Neural progenitor cell (in vitro differentiated cells): ENCODE measurements at regions not wholly inside any gene's neighbourhood (a gene's known extent, or its start where the extent isn't known, plus 50 kb on each side); places are given as distances from the start of the nearest gene placed in this dataset.

Source experiments
- DNase-seq: peaks from one replicate; pipeline ENCODE4 v3.0.0-alpha.2; 2016; ENCODE audit warnings: low spot score
- H2AFZ ChIP-seq: fragments of 200-600 bp; sonication (generic); replicated peaks from 2 replicates; pipeline ENCODE4 v1.6.1; 2016; ENCODE audit warnings: antibody characterized with exemption
- H3F3A ChIP-seq: fragments of 200-600 bp; sonication (generic); 2 replicates; pipeline ENCODE4 v1.6.1; 2016; ENCODE audit warnings: antibody characterized with exemption, low read depth
- H3K27ac ChIP-seq: fragments of 200-600 bp; sonication (generic); 2 replicates; pipeline ENCODE4 v1.5.1; 2016; ENCODE audit warnings: mild to moderate bottlenecking
- H3K27me3 ChIP-seq: fragments of 200-600 bp; sonication (generic); 2 replicates; pipeline ENCODE4 v1.6.1; 2016; ENCODE audit warnings: mild to moderate bottlenecking, moderate library complexity
- H3K36me3 ChIP-seq: fragments of 200-600 bp; sonication (generic); 2 replicates; pipeline ENCODE4 v1.5.1; 2016
- H3K4me1 ChIP-seq: fragments of 200-600 bp; sonication (generic); 2 replicates; pipeline ENCODE4 v1.6.1; 2016; ENCODE audit warnings: mixed run types
- H3K4me2 ChIP-seq: fragments of 200-600 bp; sonication (generic); 2 replicates; pipeline ENCODE4 v1.6.1; 2016
- H3K4me3 ChIP-seq: fragments of 200-600 bp; sonication (generic); 2 replicates; pipeline ENCODE4 v1.5.1; 2016
- H3K79me2 ChIP-seq: fragments of 200-600 bp; sonication (generic); 2 replicates; pipeline ENCODE4 v1.6.1; 2016; ENCODE audit warnings: low read depth
- H3K9ac ChIP-seq: fragments of 200-600 bp; sonication (generic); 2 replicates; pipeline ENCODE4 v1.6.1; 2016
- H3K9me3 ChIP-seq: fragments of 200-600 bp; sonication (generic); 2 replicates; pipeline ENCODE4 v1.5.1; 2016; ENCODE audit warnings: low read depth
- H4K20me1 ChIP-seq: fragments of 200-600 bp; sonication (generic); 2 replicates; pipeline ENCODE4 v1.6.1; 2016; ENCODE audit warnings: low read depth
- H3K27ac Mint-ChIP-seq: 3 replicates; pipeline ENCODE4 v1.8.0; 2021; ENCODE audit warnings: mixed read lengths
- H3K27me3 Mint-ChIP-seq: 2 replicates; pipeline ENCODE4 v1.8.0; 2022; ENCODE audit warnings: low read depth, mild to moderate bottlenecking, inconsistent platforms, moderate library complexity, mixed read lengths; ENCODE audit not compliant: insufficient read depth
- H3K36me3 Mint-ChIP-seq: 3 replicates; pipeline ENCODE4 v1.8.0; 2021; ENCODE audit warnings: mixed read lengths
- H3K4me1 Mint-ChIP-seq: 3 replicates; pipeline ENCODE4 v1.8.0; 2021; ENCODE audit warnings: mixed read lengths
- H3K4me3 Mint-ChIP-seq: 3 replicates; pipeline ENCODE4 v1.8.0; 2021; ENCODE audit warnings: mild to moderate bottlenecking, moderate library complexity, mixed read lengths
- H3K9me3 Mint-ChIP-seq: 3 replicates; pipeline ENCODE4 v1.8.0; 2020; ENCODE audit warnings: mixed read lengths
- EZH2 ChIP-seq: fragments of 200-600 bp; sonication (generic); IDR thresholded peaks from 2 replicates; pipeline ENCODE4 v1.6.1; 2017; ENCODE audit warnings: antibody characterized with exemption, mild to moderate bottlenecking, moderate library complexity
- EZH2phosphoT487 ChIP-seq: fragments of 200-600 bp; sonication (generic); IDR thresholded peaks from 2 replicates; pipeline ENCODE4 v1.6.1; 2017; ENCODE audit warnings: antibody characterized with exemption
- TF ChIP-seq, protein P1 (sequence below): fragments of 200-600 bp; sonication (generic); IDR thresholded peaks from 2 replicates; pipeline ENCODE4 v1.5.1; 2017; ENCODE audit warnings: antibody characterized with exemption, mild to moderate bottlenecking

DNA sequence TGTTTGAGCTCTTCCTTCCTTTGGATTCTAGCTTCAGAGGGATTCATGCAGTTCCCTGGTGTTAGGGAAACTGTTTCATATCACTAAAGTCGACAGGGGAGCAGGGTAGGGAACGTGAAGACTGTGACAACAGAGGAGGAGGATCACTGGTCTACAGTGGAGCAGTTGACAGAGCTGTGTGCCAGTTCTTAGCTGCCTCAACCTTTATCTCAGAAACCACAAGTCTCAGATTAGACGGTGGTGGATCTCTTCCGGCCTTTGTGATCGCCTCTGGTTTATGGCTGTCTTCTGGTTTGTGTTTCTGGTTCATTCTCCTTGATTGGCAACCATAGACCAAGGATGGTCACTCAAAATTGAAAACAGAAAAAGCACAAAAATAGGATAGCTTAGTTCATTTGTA, 538.9 kb upstream of the API5 start:
- H3K4me3 ChIP-seq, result no peak overlapping the region
- no peaks in the 10 kb centered on the region for H3K4me1 ChIP-seq
- H3K9me3 Mint-ChIP-seq, result no peaks in the 10 kb centered on the region
- H3F3A ChIP-seq, result no peaks in the 10 kb centered on the region
- H3K4me1 Mint-ChIP-seq, result peaks cover 3% of the 10 kb centered on the region
- no peaks in the 10 kb centered on the region for H3K36me3 Mint-ChIP-seq
- no peak overlapping the region for H3K27ac Mint-ChIP-seq
- no peak overlapping the region for H3K27ac ChIP-seq
- H3K79me2 ChIP-seq, result no peaks in the 10 kb centered on the region
- TF ChIP-seq, protein P1, sequence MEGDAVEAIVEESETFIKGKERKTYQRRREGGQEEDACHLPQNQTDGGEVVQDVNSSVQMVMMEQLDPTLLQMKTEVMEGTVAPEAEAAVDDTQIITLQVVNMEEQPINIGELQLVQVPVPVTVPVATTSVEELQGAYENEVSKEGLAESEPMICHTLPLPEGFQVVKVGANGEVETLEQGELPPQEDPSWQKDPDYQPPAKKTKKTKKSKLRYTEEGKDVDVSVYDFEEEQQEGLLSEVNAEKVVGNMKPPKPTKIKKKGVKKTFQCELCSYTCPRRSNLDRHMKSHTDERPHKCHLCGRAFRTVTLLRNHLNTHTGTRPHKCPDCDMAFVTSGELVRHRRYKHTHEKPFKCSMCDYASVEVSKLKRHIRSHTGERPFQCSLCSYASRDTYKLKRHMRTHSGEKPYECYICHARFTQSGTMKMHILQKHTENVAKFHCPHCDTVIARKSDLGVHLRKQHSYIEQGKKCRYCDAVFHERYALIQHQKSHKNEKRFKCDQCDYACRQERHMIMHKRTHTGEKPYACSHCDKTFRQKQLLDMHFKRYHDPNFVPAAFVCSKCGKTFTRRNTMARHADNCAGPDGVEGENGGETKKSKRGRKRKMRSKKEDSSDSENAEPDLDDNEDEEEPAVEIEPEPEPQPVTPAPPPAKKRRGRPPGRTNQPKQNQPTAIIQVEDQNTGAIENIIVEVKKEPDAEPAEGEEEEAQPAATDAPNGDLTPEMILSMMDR, result no peak
- TF ChIP-seq EZH2, result no peak
- no peak for TF ChIP-seq EZH2phosphoT487
- H3K9me3 ChIP-seq, result no peaks in the 10 kb centered on the region
- H3K27me3 Mint-ChIP-seq, result no peaks in the 10 kb centered on the region
- H3K27me3 ChIP-seq, result no peaks in the 10 kb centered on the region
- H4K20me1 ChIP-seq, result no peaks in the 10 kb centered on the region
- H3K4me3 Mint-ChIP-seq, result no peak overlapping the region
- H2AFZ ChIP-seq, result peak overlapping the region; percentile 50
- no peak overlapping the region for H3K4me2 ChIP-seq
- no peak for DNase-seq
- no peak overlapping the region for H3K9ac ChIP-seq
- H3K36me3 ChIP-seq, result no peaks in the 10 kb centered on the region

GRCh38 chr11:42773729-42774128, 538.1 kb upstream of the API5 start:
- no peak for DNase-seq
- H3K27ac ChIP-seq, result no peak overlapping the region
- TF ChIP-seq, protein P1, result no peak
- TF ChIP-seq EZH2, result no peak
- no peak for TF ChIP-seq EZH2phosphoT487
- Mint-ChIP-seq H3K9me3 (no peaks in the 10 kb centered on the region), H3K27me3 (no peaks in the 10 kb centered on the region), H3K4me3 (no peak overlapping the region), H3K4me1 (peaks cover 3% of the 10 kb centered on the region), H3K27ac (no peak overlapping the region), H3K36me3 (no peaks in the 10 kb centered on the region)
- H2AFZ ChIP-seq, result no peak overlapping the region
- H4K20me1 ChIP-seq, result no peaks in the 10 kb centered on the region
- no peaks in the 10 kb centered on the region for H3K79me2 ChIP-seq
- no peak overlapping the region for H3K4me3 ChIP-seq
- no peaks in the 10 kb centered on the region for H3K9me3 ChIP-seq
- no peak overlapping the region for H3K9ac ChIP-seq
- no peaks in the 10 kb centered on the region for H3K4me1 ChIP-seq
- no peak overlapping the region for H3K4me2 ChIP-seq
- H3F3A ChIP-seq, result no peaks in the 10 kb centered on the region
- H3K36me3 ChIP-seq, result no peaks in the 10 kb centered on the region
- no peaks in the 10 kb centered on the region for H3K27me3 ChIP-seq

DNA sequence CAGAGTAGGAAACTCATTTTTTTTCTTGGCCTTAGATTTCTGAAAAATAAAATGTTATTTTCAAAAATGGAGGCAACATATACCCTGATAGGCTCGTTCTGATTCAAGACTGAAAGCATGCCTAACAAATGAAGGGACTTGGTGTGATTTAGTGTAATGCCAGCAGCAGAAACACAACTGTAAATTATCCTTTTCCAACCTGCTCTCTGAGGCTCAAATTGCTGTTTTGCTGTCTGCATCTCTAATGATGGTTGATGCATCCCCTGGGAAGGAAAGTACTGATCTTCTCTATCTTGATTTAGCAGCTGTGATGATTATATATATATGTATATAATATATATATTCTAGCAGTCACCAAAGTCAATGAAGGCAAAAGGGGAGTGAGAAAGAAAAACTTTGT, 537.2 kb upstream of the API5 start:
- no peak overlapping the region for H3K4me3 ChIP-seq
- no peaks in the 10 kb centered on the region for H3K36me3 ChIP-seq
- TF ChIP-seq EZH2 (no peak), EZH2phosphoT487 (no peak)
- TF ChIP-seq, protein P1, result no peak
- H3K27me3 ChIP-seq, result no peaks in the 10 kb centered on the region
- no peak overlapping the region for H3K9ac ChIP-seq
- DNase-seq, result no peak
- Mint-ChIP-seq H3K27me3 (no peaks in the 10 kb centered on the region), H3K9me3 (no peaks in the 10 kb centered on the region), H3K36me3 (no peaks in the 10 kb centered on the region), H3K4me3 (no peak overlapping the region), H3K27ac (no peak overlapping the region), H3K4me1 (peaks cover 3% of the 10 kb centered on the region)
- no peaks in the 10 kb centered on the region for H4K20me1 ChIP-seq
- no peaks in the 10 kb centered on the region for H3F3A ChIP-seq
- H3K9me3 ChIP-seq, result no peaks in the 10 kb centered on the region
- no peak overlapping the region for H2AFZ ChIP-seq
- H3K79me2 ChIP-seq, result no peaks in the 10 kb centered on the region
- H3K4me1 ChIP-seq, result no peaks in the 10 kb centered on the region
- no peak overlapping the region for H3K27ac ChIP-seq
- H3K4me2 ChIP-seq, result no peak overlapping the region

DNA sequence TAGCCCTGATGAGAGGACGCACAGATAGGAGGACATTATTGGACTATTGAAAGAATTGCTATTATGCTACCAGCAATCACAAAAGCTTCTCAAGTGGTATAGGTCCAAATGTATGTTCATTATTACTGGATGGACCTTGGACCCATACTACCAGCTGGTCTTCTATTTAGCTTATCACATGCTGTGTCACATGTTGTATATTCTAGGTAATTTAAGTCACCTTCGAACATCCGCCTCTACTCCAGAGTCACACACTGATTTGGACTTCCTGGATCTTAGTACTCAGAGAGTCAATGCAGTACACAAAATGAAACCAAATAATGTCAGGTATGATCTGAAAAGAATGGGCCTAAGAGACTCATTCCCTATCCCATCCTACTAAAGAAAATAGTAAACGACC, 534.0 kb upstream of the API5 start:
- Histone ChIP-seq H3K9me3 (no peaks in the 10 kb centered on the region), H3K36me3 (no peaks in the 10 kb centered on the region), H3F3A (no peaks in the 10 kb centered on the region), H2AFZ (no peak overlapping the region), H4K20me1 (no peaks in the 10 kb centered on the region), H3K4me2 (no peak overlapping the region), H3K4me1 (no peaks in the 10 kb centered on the region), H3K79me2 (no peaks in the 10 kb centered on the region), H3K9ac (no peak overlapping the region), H3K27me3 (no peaks in the 10 kb centered on the region), H3K4me3 (no peak overlapping the region), H3K27ac (no peak overlapping the region)
- Mint-ChIP-seq H3K4me1 (peaks cover 3% of the 10 kb centered on the region), H3K9me3 (no peaks in the 10 kb centered on the region), H3K4me3 (no peak overlapping the region), H3K27ac (no peak overlapping the region), H3K36me3 (no peaks in the 10 kb centered on the region), H3K27me3 (no peaks in the 10 kb centered on the region)
- no peak for DNase-seq
- TF ChIP-seq EZH2phosphoT487, result no peak
- no peak for TF ChIP-seq EZH2
- TF ChIP-seq, protein P1, result no peak
